Omental fat pad (tissue), 3 donors: ENCODE measurements at regions not wholly inside any gene's neighbourhood (a gene's known extent, or its start where the extent isn't known, plus 50 kb on each side); places are given as distances from the start of the nearest gene placed in this dataset.
"Not testable (repeated sequence)": the region's sequence is repeated elsewhere in the genome, so short reads cannot be mapped to it uniquely, and the experiment has no call there.

Source experiments
- ATAC-seq: fragments of 150-250 bp; one replicate; pipeline ENCODE4 v1.9.1; 2016; ENCODE audit warnings: mild to moderate bottlenecking, moderate library complexity; ENCODE audit not compliant: low FRiP score
- DNase-seq: peaks from one replicate; pipeline ENCODE4 v3.0.0-alpha.2; 2019; ENCODE audit warnings: low spot score
- TF ChIP-seq, protein P1 (sequence below), 3 donors: fragments of 450-650 bp; IDR thresholded peaks; one replicate each; pipeline ENCODE4 v1.5.1; 2016 to 2017; ENCODE audit warnings: antibody characterized with exemption in 3 of 3, mild to moderate bottlenecking in 3 of 3, moderate library complexity in 2 of 3

GRCh38 chr12:97639702-97640101, 177.1 kb downstream of the RMST start:
- no peak for ATAC-seq
- DNase-seq: no peak
- TF ChIP-seq, protein P1, sequence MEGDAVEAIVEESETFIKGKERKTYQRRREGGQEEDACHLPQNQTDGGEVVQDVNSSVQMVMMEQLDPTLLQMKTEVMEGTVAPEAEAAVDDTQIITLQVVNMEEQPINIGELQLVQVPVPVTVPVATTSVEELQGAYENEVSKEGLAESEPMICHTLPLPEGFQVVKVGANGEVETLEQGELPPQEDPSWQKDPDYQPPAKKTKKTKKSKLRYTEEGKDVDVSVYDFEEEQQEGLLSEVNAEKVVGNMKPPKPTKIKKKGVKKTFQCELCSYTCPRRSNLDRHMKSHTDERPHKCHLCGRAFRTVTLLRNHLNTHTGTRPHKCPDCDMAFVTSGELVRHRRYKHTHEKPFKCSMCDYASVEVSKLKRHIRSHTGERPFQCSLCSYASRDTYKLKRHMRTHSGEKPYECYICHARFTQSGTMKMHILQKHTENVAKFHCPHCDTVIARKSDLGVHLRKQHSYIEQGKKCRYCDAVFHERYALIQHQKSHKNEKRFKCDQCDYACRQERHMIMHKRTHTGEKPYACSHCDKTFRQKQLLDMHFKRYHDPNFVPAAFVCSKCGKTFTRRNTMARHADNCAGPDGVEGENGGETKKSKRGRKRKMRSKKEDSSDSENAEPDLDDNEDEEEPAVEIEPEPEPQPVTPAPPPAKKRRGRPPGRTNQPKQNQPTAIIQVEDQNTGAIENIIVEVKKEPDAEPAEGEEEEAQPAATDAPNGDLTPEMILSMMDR (IDR thresholded peaks at IDR 0.05): no peak

DNA sequence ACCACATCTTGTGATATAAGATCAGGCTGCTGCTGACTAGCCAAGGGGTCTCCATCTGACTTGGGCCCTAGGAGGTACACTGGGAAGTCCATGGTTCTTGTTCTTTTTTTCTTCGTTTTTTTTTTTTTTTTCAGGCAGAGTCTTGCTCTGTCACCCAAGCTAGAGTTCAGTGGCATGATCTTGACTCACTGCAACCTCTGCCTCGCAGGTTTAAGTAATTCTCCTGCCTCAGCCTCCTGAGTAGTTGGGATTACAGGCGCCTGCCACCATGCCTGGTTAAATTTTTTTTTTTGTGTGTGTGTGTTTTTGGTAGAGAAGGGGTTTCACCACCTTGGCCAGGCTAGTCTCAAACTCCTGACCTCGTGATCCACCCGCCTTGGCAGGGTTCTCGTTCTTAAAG, 178.2 kb downstream of the RMST start:
- ATAC-seq (no peak), DNase-seq (no peak)
- TF ChIP-seq, protein P1 (IDR thresholded peaks at IDR 0.05): no peak

DNA sequence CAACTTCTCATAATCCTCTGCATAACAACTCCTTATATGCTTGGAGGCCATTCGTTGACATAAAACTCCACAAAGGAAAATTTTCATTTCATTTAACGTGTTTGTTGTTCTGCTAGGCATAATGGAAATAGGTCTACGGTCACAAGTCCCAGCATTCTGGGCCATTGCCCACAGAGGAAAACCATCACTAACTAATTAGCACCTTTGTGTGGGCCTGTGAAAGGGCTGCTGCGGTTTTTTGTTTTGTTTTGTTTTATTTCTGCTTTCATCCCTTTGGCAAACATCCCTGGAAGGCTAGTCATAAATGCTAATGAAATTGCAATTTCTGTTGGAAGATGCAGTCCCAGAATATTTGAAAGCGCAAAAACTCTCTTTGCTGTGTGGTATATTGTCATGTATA, 180.3 kb downstream of the RMST start:
- ATAC-seq (no peak), DNase-seq (no peak)
- TF ChIP-seq, protein P1 (IDR thresholded peaks at IDR 0.05): no peak

- no peak for DNase-seq
- ATAC-seq: no peak
- TF ChIP-seq, protein P1 (IDR thresholded peaks at IDR 0.05): no peak
These were observed 181.3 kb downstream of the RMST start for GRCh38 chr12:97643924-97644323.

GRCh38 chr12:97645726-97646125, 183.1 kb downstream of the RMST start:
- ATAC-seq: no peak
- TF ChIP-seq, protein P1 (IDR thresholded peaks at IDR 0.05): no peak
- no peak for DNase-seq

DNA sequence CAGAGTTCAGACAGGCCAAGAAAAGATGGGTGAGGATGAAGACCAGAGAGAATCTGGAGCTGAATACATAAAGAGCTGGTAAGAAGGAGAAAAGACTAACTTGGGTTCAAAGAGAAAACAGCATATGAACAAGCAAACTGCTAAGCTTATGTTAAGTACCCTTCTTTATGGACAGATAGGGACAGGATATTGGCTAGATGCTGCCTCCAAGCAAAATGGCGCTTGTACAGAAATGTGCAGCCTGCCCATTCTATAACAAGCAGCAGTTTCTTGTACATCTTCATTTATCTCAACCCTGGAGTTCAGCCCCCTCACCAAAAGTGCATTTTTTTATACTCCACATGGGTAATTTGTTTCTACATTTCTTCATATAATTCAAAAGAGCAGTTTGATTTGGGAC, 184.5 kb downstream of the RMST start:
- ATAC-seq (no peak), DNase-seq (no peak)
- TF ChIP-seq, protein P1 (IDR thresholded peaks at IDR 0.05): no peak

- ATAC-seq (no peak), DNase-seq (no peak)
- TF ChIP-seq, protein P1 (IDR thresholded peaks at IDR 0.05): no peak
These were observed 187.6 kb downstream of the RMST start for GRCh38 chr12:97650242-97650641.

- ATAC-seq, DNase-seq: not testable (repeated sequence)
These were observed 193.9 kb downstream of the RMST start for GRCh38 chr12:97656548-97656947.
